AG09309 (cell line): ENCODE measurements at regions not wholly inside any gene's neighbourhood (a gene's known extent, or its start where the extent isn't known, plus 50 kb on each side); places are given as distances from the start of the nearest gene placed in this dataset.

Experiments used
- DNase-seq: peaks from one replicate; pipeline ENCODE4 v3.0.0-alpha.2; 2010; ENCODE audit warnings: low read depth
- H3K4me3 ChIP-seq: 2 replicates; pipeline ENCODE4 v1.5.1; 2011; ENCODE audit warnings: mild to moderate bottlenecking, low read depth, low read length, moderate library complexity; ENCODE audit not compliant: control insufficient read depth
- CTCF ChIP-seq: IDR thresholded peaks from 2 replicates; pipeline ENCODE4 v1.5.1; 2011; ENCODE audit warnings: mild to moderate bottlenecking, low read depth, low read length, inconsistent platforms; ENCODE audit not compliant: insufficient read depth, control insufficient read depth; ENCODE audit errors: missing control alignments

- no peak for DNase-seq
- TF ChIP-seq CTCF: no peak
- no peak overlapping the region for H3K4me3 ChIP-seq
These were observed 104.1 kb upstream of the DHX15 start for GRCh38 chr4:24688453-24688852.

GRCh38 chr4:24689212-24689611 lies 104.9 kb upstream of the DHX15 start:
- no peak for TF ChIP-seq CTCF
- H3K4me3 ChIP-seq: no peak overlapping the region
- DNase-seq: no peak

GRCh38 chr4:24690436-24690835 lies 104.9 kb upstream of the SOD3 start:
- H3K4me3 ChIP-seq: no peak overlapping the region
- peak; percentile 31 for DNase-seq
- TF ChIP-seq CTCF: no peak

- H3K4me3 ChIP-seq: no peak overlapping the region
- DNase-seq: no peak
- no peak for TF ChIP-seq CTCF
These were observed 101.7 kb upstream of the SOD3 start for GRCh38 chr4:24693636-24694035.

- no peak for DNase-seq
- TF ChIP-seq CTCF: no peak
- H3K4me3 ChIP-seq: no peak overlapping the region
These were observed 95.3 kb upstream of the SOD3 start for GRCh38 chr4:24700118-24700517.

- no peak for TF ChIP-seq CTCF
- no peak overlapping the region for H3K4me3 ChIP-seq
These were observed 93.7 kb upstream of the SOD3 start for GRCh38 chr4:24701683-24702082.

GRCh38 chr4:24702281-24702680 lies 93.1 kb upstream of the SOD3 start:
- DNase-seq: no peak
- H3K4me3 ChIP-seq: no peak overlapping the region
- no peak for TF ChIP-seq CTCF

More at GRCh38 chr4:24701683-24702082, 93.7 kb upstream of the SOD3 start:
- no peak for DNase-seq
